Kidney glomerular epithelial cell (primary cell): ENCODE measurements at regions not wholly inside any gene's neighbourhood (a gene's known extent, or its start where the extent isn't known, plus 50 kb on each side); places are given as distances from the start of the nearest gene placed in this dataset.
"Not testable (repeated sequence)": the region's sequence is repeated elsewhere in the genome, so short reads cannot be mapped to it uniquely, and the experiment has no call there.

Experiments used
- DNase-seq: peaks from one replicate; lab custom pipeline; 2025; lab: John Stamatoyannopoulos, UW

- no peak for DNase-seq
These were observed 317.0 kb downstream of the ZIC3 start for GRCh38 chrX:137882960-137883359.

GRCh38 chrX:137884813-137885212, 318.9 kb downstream of the ZIC3 start:
- not testable (repeated sequence) for DNase-seq

- no peak for DNase-seq
These were observed 325.5 kb downstream of the ZIC3 start for GRCh38 chrX:137891431-137891830.

- DNase-seq: no peak
These were observed 330.2 kb downstream of the ZIC3 start for GRCh38 chrX:137896123-137896522.

- no peak for DNase-seq
These were observed 349.5 kb downstream of the ZIC3 start for GRCh38 chrX:137915466-137915865.

- DNase-seq: no peak
These were observed 350.3 kb downstream of the ZIC3 start for GRCh38 chrX:137916090-137916746.

- DNase-seq: no peak
These were observed 360.2 kb downstream of the ZIC3 start for GRCh38 chrX:137926090-137926489.

GRCh38 chrX:137929951-137930350, 364.0 kb downstream of the ZIC3 start:
- no peak for DNase-seq

GRCh38 chrX:137930533-137930932, 364.6 kb downstream of the ZIC3 start:
- DNase-seq: no peak

- DNase-seq: not testable (repeated sequence)
These were observed 368.3 kb downstream of the ZIC3 start for GRCh38 chrX:137934214-137934613.

GRCh38 chrX:137934887-137935286, 369.0 kb downstream of the ZIC3 start:
- DNase-seq: not testable (repeated sequence)

- DNase-seq: no peak
These were observed 379.5 kb downstream of the ZIC3 start for GRCh38 chrX:137945470-137945869.

GRCh38 chrX:137969191-137969590, 403.3 kb downstream of the ZIC3 start:
- DNase-seq: no peak

- no peak for DNase-seq
These were observed 416.7 kb downstream of the ZIC3 start for GRCh38 chrX:137982472-137983172.

- DNase-seq: no peak
These were observed 422.5 kb downstream of the ZIC3 start for GRCh38 chrX:137988470-137988869.

- no peak for DNase-seq
These were observed 432.7 kb downstream of the ZIC3 start for GRCh38 chrX:137998619-137999018.

GRCh38 chrX:137999071-137999470, 433.1 kb downstream of the ZIC3 start:
- DNase-seq: no peak

GRCh38 chrX:137999552-137999951, 433.6 kb downstream of the ZIC3 start:
- DNase-seq: no peak

GRCh38 chrX:138001226-138001625, 435.3 kb downstream of the ZIC3 start:
- DNase-seq: no peak

- DNase-seq: no peak
These were observed 440.3 kb downstream of the ZIC3 start for GRCh38 chrX:138006180-138006579.

- DNase-seq: no peak
These were observed 442.4 kb downstream of the ZIC3 start for GRCh38 chrX:138008281-138008680.

- DNase-seq: no peak
These were observed 445.5 kb downstream of the ZIC3 start for GRCh38 chrX:138011468-138011867.

GRCh38 chrX:138014577-138014976, 448.6 kb downstream of the ZIC3 start:
- no peak for DNase-seq
